PFSK-1 (cell line): ENCODE measurements at regions not wholly inside any gene's neighbourhood (a gene's known extent, or its start where the extent isn't known, plus 50 kb on each side); places are given as distances from the start of the nearest gene placed in this dataset.

Experiments used
- POLR2AphosphoS5 ChIP-seq: IDR thresholded peaks from 2 replicates; pipeline ENCODE4 v1.6.1; 2012; ENCODE audit warnings: low read depth, mild to moderate bottlenecking, control low read depth, low read length, moderate library complexity
- SIN3A ChIP-seq: IDR thresholded peaks from 2 replicates; pipeline ENCODE4 v1.6.1; 2012; ENCODE audit warnings: mild to moderate bottlenecking, low read length, moderate library complexity, borderline replicate concordance; ENCODE audit not compliant: insufficient read depth

- TF ChIP-seq POLR2AphosphoS5 (no peak), SIN3A (no peak)
These were observed 1292.2 kb upstream of the ZEB2 start for GRCh38 chr2:145812165-145812554.
